ENCODE measurements at regions not wholly inside any gene's neighbourhood (a gene's known extent, or its start where the extent isn't known, plus 50 kb on each side); places are given as distances from the start of the nearest gene placed in this dataset.

DNA sequence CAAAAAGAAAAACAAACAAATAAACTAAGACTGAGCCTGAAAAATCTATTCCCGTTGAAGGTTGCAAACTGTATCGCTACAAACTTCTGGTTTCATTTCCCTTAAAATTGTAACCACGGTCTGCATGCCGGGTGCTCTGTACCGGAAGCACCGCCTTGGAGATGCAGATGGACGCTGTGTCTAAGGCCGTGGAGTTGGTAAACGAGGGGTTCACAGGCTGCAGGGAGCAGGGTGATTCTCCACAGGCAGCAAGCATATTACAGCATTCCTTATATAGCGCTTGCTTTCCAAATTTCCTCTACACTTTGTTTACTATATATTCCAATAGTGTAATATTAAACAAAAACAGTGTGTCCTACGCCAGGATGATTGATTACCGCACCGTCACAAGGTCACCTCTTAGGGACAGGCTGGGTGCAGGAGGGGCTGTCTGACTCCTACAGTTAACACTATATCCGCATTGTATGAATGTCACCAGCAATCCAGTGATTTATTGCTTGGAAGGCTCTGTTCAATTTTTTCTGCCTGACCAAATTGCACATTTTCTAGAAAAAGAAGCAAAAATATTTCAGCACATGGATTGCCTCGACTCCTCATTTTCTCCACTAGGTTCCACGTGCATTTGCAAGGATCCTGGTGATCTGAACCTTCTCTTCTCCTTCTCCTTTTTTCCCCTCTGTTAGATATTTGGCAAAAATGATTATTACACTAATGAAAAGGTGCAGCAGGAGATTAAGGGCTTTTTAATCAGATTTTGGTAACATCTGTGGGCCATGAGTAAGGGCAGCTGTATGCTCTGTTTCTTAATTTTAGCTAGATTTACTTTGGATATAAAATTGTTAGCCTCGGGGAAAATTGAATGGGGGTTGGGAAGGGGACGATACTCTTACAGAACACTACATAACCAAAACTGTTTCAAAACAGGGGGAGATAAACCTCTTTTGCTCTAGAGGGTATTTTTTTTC lies 325.8 kb upstream of the MGMT start:
- DNase-seq = no peak

DNA sequence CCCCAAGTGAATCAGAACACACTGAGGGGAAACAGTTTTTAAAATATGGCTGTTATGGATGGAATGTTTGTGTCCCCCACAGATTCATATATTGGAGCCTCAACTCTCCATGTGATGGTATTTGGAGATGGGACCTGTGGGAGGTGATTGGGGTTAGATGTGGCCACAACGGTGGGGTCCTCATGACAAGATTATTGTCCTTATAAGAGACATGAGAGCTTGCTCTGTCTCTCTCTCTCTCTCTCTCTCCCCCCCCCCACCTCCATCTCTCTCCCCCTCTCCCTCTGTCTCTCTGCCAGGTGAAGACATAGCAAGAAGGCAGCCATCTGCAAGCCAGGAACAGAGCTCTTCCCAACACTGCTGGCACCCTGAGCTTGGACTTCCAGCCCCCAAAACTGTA lies 315.8 kb upstream of the MGMT start:
- DNase-seq = no peak

DNA sequence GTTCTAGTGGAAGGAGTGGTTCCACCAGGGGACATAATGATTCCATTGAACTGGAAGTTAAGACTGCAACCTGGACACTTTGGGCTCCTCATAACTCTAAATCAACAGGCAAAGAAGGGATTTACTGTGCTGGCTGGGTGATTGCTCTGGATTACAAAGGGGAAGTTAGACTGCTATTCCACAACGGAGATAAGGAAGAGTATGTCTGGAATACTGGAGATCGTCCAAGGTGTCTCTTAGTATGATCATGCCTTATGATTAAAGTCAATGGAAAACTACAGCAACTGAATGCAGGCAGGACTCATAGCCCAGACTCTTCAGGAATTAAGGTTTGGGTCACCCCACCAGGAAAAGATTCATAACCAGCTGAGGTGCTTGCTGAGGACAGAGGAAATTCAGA lies 310.6 kb upstream of the MGMT start:
- no peak for DNase-seq

DNA sequence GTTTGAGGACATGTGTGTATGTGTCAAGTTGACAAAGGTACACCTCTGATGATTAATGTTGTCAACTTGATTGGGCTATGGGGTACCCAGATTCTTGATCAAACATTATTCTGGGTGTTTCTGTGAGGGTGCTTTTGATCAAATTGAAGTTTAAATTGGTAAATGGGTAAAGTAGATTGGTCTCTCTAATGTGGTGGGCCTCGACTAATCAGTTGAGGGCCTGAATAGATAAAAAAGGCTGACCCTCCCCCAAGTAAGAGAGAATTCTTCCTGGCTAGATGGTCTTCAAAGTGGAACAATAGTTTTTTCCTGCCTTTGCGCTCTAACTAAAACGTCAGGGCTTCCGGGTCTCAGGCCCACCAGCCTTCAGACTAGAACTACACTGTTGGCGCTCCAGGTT lies 309.9 kb upstream of the MGMT start:
- no peak for DNase-seq

DNA sequence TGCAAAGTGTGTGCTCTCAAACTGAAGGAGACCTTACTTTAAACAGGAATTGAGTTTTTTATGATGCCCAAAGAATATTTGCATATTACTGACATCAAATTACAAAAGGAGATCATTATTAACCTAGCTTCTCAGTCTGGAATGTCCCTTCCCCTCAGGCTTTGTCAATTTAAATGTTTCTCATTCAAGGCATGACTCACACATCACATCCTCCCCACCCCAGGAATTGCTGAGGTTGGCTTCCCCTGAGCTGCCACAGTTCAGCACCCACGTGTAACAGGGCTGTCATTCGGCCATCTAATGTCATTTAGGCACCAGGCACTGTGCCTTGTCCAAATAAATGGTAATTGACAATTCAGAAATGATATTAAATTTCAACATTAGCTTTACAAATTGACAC lies 305.9 kb upstream of the MGMT start:
- DNase-seq = no peak

DNA sequence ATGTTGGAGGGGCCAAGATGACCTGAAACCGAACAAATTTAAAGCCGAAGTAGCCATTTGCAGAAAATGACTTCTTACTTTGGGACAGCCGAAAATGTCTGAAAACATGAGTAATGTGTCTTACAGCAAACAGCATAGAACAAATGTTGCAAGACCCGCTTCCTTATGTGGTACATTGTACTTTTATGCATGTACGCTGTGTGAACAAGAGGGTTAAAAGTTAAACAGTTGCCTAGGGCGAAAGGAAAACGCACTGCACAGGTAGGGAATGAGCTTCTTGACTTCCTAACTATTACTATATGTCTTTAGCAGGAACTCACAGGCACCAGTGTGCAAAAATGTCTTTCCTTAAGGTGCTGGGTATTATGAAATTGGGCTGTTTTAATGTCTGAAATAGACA lies 303.5 kb upstream of the MGMT start:
- DNase-seq = no peak

DNA sequence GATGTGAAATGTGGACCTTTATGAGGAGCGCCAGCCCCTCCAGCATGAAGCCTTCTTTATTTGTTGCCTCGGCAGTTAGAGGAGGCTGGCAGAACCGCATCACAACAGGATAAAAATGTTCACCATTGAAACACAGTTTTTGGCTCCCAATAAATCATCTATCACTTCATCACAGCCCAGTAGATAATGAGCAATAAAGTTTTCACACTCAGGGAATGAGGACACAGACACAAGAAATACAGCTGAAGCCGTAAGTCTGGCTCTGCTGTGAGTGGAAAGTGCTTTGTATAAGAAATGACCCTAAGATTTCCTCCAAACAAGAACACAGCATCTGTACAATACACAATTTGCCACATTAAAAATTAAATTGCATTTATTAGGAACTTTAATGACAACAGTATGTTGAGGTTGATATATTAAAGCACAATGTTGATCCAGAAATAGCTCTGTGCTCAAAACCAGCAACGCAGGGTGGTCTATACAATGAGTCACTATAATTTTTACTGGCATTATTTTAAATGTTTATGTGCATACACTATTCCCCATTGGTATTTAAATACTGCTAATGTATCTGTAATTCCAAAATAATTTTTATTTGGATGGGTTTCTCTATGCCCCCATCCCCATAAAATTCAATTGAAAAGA lies 301.8 kb upstream of the MGMT start:
- DNase-seq = no peak

DNA sequence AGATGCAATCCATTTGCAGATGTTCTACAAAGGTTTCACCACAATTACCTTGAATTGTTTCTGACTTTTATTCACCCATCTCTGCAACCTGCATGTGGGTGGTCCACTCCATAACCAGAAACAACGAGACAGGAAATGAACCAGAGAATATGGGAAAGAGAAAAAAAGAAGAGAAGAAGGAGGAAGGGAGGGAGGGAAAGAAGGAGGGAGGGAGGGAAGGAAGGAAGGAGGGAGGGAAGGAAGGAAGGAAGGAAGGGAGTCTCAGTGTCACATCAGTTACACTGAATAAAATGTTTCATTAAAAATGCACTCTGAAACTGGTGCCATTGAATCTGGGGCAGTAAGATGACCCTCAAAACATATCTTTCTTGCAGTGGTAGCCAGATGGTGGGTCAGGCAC lies 301.3 kb upstream of the MGMT start:
- DNase-seq = no peak

DNA sequence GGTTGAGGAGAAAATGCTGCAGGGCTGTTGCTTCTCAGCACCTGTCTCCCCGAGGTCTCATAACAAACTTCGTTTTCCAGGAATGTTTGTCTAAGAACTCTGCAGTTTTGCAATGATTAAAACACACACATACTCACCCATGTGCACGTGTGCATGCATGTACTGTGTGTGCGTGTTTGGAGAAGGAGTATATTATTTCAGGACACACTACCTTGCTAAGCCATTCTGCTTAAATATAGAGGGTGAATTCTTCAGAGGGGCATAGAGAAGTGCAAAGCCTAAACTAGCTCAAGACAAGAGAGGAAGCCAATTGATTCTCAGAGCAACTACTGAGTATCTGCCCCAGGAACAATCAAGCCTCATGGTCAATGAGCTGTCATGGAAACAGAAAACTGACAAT lies 298.4 kb upstream of the MGMT start:
- DNase-seq = no peak

DNA sequence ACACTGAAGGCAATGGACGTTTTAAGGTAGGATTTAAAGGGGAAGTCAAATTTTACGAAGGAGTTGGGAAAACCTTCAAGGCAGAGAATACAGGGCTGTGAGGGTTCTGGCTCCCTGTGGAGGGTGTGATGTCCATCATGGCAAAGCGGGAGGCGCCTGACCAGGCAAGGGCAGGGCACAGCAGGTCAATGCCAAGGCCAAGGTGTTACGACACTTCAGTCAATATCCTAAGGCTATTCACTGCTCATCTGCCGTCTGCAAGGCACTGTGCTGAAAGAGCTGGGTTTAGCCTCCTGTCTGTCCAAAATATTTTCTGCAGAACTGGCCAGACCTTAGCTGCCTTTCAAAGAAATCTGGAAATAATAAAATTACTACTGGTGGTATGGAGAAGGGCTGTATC lies 297.9 kb upstream of the MGMT start:
- DNase-seq = no peak

DNA sequence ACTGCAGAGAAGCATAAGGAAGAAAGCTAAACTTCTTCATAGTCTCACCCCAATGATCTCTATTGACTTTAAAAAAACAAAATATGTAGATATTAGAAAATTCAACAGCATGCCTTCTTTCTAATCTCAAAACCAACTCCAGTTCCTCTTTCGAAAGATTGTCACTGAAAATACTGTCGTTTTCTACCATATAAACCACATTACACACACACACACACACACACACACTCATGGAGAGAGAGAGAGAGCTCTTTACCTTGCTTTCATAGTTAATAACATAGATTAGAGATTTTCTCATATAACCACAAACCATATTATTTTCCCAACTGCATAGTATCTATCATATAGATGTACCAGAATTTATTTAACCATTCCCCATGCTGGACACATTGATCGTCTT lies 296.2 kb upstream of the MGMT start:
- DNase-seq = no peak

DNA sequence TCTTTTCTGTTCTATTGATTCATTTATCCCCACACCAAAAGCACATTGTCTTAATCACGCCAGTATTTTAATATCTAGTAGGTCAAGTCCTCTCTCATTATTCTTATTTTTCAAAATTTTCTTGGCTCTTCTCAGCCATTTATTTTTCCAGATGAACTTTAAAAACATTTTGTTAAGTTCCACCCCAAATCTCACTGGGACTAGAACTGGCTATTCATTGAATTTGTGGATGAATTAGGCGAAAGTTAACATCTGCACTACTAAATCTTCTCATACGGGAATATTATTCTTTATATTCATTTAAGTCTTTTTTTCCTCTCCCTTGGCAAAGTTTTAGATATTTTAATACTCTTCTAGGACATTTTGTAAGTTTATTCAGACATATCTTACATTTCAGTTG lies 295.2 kb upstream of the MGMT start:
- DNase-seq = no peak

DNA sequence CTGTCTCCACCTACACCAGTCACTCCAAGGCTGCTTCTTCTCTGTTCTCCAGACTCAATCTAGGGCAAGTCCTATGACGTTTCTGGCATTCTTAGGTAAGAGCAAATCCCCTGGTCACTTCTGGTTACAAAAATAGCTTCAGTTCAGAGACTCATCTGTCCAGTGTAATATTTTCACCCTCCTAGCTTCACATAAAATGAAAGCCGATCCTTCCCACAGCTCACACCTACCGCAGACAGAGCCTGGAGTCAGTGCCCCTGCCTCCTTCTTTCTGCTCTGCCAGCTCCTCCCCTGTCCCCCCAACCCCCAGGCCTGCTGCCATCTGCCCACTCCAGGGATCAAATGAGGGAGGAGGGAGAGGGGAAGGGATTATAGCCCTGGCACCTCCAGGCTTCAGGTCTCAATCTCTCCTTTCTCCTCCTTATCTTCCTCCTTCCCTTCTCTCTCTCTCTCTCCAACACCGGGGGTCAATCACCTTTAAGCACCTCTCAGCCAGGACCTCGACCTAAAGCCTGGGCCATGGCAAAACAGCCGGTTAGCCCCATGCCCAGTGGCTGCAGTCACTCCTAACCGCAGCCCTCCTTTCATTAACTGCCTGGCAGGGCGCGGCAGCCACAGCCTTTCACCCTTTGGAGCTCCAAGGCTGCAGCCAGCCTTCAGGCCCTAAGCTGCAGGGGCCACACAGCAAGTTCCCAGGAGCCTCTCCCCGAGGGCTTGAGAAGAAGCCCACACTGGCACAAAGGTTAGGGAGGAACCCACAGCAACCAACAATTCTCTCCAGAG lies 292.6 kb upstream of the MGMT start:
- no peak for DNase-seq

DNA sequence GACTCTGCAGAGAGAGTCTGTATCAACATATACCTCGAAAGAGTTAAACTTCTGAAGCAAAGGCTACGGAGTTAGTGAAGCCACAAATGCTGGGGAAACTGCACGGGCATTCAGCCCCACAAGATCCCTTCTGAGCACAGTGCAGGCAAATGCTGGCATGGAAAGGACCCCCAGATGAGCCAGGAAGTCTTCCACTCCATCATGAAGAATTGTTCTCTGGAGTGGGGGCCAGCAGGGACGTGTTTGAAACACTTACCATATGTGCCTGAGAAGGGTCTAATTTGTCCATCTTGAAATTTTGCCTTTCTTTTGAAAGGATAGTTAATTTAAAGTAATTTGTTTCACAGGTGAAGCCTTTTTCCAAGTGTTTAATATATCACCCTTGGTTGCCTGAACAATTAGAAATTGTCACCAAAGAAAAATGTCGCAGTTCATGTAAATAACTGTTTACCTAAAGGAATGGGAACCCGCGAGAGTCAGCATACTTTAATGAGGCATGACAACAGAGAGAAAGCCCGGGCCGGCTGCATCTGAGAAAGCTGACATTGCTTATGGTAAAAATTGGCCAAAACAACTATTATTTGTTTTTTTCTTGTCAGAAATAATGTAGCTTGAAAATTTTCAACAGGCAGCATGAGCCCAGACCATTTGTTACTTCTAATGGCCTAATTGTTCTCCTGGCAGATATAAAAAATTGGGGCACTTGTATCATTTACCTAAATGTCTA lies 287.6 kb upstream of the MGMT start:
- DNase-seq = no peak

DNA sequence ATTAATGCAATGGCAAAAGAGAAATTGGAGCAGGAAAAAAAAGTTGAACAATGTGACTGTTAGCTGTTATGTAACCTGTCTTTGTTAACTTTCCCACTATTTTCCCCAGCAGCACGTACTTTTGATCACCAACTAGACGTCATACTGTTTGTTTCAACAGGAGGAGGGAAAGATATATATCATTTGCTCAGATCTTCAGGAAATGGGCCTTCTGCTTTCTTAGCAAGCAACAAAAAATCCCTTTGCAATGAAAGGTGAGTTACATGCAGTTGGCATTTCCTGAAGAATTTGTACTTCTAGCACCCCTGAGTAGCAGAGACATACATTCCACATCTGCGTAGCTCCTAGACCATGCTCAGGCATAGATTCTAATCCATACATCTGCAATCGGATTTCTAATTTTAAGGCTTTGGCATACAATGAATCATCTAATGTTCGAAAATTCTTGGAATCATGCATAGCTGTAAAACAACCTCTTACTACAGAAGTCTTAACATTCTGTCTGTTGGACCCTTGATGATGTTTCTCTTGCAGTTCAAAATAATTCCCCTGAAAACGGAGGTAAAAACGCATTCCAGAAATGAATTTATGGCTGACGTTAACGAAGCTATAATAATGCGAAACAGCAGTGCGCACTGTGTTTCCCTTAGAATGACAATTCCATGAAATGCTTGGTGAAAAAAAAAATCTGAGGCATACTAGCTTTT lies 286.9 kb upstream of the MGMT start:
- no peak for DNase-seq

DNA sequence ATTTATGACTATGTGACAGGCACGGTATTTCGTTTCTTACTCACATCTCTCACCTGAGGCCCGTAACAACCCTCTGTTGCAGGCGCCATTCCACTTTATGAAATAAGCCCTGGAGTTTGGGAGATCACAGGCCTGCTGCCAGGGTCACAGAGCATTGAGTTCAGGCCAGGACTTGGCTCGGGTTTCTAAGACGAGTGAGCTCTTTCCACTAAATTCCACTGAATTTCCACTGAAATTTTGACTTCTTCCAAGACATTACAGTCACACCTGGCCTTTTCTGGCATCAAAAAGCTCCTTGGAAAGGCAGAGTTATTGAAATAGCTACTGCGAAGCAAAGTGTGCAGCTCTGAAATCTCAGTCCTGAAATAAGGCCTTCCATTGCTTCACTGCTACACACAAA lies 282.8 kb upstream of the MGMT start:
- no peak for DNase-seq

DNA sequence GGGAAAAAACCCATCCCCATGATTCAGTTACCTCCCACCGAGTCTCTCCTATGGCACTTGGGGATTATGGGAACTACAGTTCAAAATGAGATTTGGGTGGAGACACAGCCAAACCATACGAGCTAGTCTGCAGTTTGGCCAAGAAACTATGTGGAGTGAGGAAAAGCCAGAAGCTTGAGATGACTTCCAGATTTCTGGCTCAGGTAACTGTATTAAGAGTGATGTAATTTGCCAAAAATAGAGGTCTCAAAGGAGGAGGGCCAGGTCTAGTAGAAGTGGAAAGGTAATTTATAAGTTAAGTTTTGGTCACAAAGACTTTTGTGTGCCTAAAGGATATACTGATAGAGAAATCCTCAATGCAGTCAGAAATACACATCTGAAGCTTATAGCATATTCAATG lies 279.7 kb upstream of the MGMT start:
- DNase-seq = no peak

DNA sequence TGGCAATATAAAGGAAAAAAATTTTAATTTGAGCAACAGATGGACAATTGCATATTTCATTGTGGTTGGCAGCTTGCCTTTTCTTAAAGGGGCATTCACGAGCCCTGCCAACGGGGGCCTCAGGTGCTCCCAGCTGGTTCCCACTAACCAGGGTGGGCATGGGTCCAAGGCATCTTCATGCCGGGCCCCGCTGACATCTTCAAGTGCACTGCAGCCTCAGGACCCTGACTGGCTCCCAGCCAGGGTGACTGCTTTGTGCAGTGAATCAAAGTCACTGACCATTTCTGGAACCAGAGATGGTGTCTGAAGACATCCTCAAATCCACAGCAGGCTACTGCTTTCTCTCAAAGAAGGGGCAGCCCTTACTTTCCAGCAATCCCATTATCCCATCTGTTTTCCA lies 275.2 kb upstream of the MGMT start:
- DNase-seq = no peak

DNA sequence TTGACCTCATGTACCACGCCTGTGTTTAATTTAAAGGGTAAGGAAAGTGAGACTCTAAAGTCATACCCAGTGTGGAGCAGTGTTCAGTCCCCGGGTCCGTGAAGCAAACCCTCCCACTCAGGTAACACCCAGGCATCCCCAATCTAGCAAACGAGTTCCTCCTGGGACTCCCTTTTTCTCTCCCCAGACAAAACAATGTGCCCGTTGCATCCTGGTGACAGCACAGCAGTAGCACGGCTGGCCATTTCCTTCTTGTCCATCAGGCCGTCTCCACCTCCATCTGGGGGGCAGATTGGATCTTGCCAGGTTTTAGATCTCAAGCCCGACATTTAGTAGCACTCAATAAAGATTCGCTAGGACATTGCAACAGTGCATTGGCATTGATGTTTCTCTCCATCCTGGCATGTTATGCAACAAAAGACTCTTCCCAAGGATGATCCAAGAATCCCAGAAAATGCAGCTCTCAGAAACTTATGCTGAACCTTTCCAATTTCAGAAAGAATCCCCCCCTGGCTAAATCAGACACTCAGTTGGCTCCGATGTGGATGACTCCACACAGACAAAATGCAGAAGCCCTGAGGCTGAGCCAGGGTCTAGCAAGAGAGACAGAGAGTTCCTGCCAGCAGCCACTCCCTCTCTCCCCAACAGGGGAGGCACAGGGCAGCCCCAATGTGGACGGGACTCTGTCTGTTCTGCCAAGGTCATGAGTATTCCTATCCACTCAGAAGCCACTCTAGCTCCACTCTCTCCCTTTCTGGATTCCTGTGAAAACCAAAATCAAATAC lies 274.5 kb upstream of the MGMT start:
- no peak for DNase-seq

DNA sequence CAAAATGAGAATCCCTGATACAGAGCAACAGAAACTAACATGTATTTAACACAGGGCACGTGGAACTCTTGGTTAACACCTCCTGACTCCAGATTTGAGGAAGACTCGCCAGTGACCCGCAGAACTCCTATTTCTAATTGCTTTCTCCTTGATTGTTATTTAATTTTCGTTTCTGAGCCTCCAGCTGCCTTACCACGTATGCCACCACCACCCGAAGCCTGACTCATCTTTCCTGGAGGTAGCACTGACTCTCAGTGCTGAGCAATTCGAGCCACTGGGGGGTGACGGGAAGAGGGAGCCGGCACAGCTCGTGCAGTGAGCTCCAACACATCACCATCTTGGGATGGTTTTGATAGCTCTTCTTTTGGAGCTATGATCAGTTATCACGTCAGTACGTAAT lies 273.9 kb upstream of the MGMT start:
- DNase-seq = no peak

DNA sequence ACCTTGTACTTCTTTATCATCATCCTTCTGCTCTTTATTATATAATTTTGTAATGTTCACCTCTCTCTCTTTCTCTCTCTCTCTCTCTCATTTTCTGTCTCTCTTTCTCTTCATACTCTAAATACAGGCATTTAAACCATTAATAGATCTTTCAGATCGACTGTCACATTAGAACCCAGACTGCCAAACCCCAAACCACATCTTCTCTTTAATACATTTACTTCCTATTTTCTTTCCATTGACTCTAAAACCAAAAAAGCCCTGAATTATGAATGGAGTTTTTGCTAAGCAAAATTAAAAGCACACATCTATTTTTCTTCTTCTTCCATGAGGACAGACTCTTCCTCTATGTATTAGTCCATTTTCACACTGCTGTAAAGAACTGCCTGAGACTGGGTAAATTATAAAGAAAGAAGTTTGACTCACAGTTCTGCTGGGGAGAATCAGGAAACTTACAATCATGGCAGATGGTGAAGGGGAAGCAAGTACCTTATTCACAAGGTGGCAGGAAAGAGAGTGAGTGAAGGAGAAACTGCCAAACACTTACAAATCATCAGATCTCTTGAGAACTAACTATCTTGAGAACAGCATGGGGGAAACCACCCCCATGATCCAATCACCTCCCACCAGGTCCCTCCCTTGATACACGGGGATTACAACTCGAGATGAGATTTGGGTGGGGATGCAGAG lies 272.7 kb upstream of the MGMT start:
- no peak for DNase-seq

All from NCI-H187 (cell line).